Stimulated activated CD4-positive, alpha-beta T cell treated with anti-CD3 and anti-CD28 coated beads, Interleukin-15, amount 100 ng/mL, for 48 hours (primary cell): ENCODE measurements at regions not wholly inside any gene's neighbourhood (a gene's known extent, or its start where the extent isn't known, plus 50 kb on each side); places are given as distances from the start of the nearest gene placed in this dataset.

ENCODE experiments used
- DNase-seq, 2 donors: peaks; one replicate each; pipeline ENCODE4 v3.0.0-alpha.2; 2020; ENCODE audit warnings: low read depth in 2 of 2

DNA sequence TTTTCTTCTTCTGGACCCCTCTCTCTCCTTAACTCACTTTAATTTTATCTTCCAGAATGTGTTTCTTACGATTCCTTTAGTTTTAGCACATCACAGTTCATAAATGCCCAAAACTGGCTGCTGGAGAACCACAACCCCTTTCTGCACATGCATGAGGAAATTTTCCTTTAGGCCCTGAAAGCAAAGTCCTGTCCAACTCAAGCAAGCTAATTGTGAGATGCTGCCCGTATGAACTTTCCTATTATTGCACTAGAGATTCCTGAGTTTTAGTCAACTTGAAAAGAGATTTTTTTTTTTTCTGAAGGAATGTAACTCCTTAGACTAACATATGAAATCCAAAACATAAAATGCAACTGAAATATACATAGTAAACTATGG, 52.1 kb upstream of the DAB2 start:
- no peak for DNase-seq

GRCh38 chr5:39475881-39476842, 51.4 kb upstream of the DAB2 start:
- DNase-seq, result no peak

- DNase-seq, result no peak
Observed at GRCh38 chr5:39475159-39475571, 50.4 kb upstream of the DAB2 start.
